ENCODE measurements at regions not wholly inside any gene's neighbourhood (a gene's known extent, or its start where the extent isn't known, plus 50 kb on each side); places are given as distances from the start of the nearest gene placed in this dataset.
"Not testable (repeated sequence)": the region's sequence is repeated elsewhere in the genome, so short reads cannot be mapped to it uniquely, and the experiment has no call there.

GRCh38 chrX:73916931-73917667 lies 64.6 kb upstream of the XIST start:
- H3K4me1 ChIP-seq (ENCODE audit: control insufficient read depth, low read length) = no peaks in the 10 kb centered on the region
- H4K20me1 ChIP-seq (ENCODE audit: control insufficient read depth, insufficient read depth, low read depth, low read length) = no peaks in the 10 kb centered on the region
- no peak overlapping the region for H3K4me2 ChIP-seq (ENCODE audit: low read length)
- no peak overlapping the region for H3K4me3 ChIP-seq (ENCODE audit: low read length)
- no peaks in the 10 kb centered on the region for H3F3A ChIP-seq (ENCODE audit: control insufficient read depth, insufficient read depth)
- no peak overlapping the region for H3K27ac ChIP-seq (ENCODE audit: low read depth, low read length)
- TF ChIP-seq EZH2phosphoT487 (IDR thresholded peaks at IDR 0.05; ENCODE audit: borderline replicate concordance, low read length) (no peak), CTCF (IDR thresholded peaks at IDR 0.05; ENCODE audit: low read depth, low read length, poor library complexity, severe bottlenecking) (no peak)
- no peaks in the 10 kb centered on the region for H3K27me3 ChIP-seq (ENCODE audit: control insufficient read depth, low read length)
- H3K79me2 ChIP-seq (ENCODE audit: control insufficient read depth, low read length) = no peaks in the 10 kb centered on the region
- H3K9me2 ChIP-seq (replicated peaks; ENCODE audit: control insufficient read depth, low read length) = no peaks in the 10 kb centered on the region
- H3K9me3 ChIP-seq (ENCODE audit: control insufficient read depth, insufficient read depth, low read length) = no peaks in the 10 kb centered on the region
- H3K36me3 ChIP-seq (ENCODE audit: control insufficient read depth, low read length) = no peaks in the 10 kb centered on the region

DNA sequence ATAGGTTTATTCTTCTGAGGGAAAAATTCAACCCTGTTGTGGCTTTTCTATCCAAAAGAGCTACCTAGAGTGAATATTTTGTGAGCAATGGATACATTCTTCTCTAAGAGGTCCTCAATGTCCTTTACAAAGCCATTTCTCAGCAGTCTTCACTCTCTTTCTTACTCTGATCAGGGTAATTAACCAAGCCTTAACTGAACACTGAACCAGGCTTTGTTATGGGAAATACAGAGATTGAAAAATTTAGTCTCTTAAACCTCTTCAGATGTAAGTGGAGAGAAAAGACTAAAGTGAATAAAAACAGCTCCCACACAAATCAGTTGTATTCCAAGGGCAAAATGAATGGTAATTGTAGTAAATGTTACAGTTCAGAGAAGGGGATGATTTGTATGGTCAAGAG lies 64.0 kb upstream of the XIST start:
- Histone ChIP-seq H3K27ac (ENCODE audit: low read depth, low read length) (no peak overlapping the region), H3K36me3 (ENCODE audit: control insufficient read depth, low read length) (no peaks in the 10 kb centered on the region), H3F3A (ENCODE audit: control insufficient read depth, insufficient read depth) (no peaks in the 10 kb centered on the region), H3K9me2 (replicated peaks; ENCODE audit: control insufficient read depth, low read length) (no peaks in the 10 kb centered on the region), H3K79me2 (ENCODE audit: control insufficient read depth, low read length) (no peaks in the 10 kb centered on the region), H3K4me3 (ENCODE audit: low read length) (no peak overlapping the region), H3K27me3 (ENCODE audit: control insufficient read depth, low read length) (no peaks in the 10 kb centered on the region), H3K4me1 (ENCODE audit: control insufficient read depth, low read length) (no peaks in the 10 kb centered on the region), H3K9me3 (ENCODE audit: control insufficient read depth, insufficient read depth, low read length) (no peaks in the 10 kb centered on the region), H4K20me1 (ENCODE audit: control insufficient read depth, insufficient read depth, low read depth, low read length) (no peaks in the 10 kb centered on the region), H3K4me2 (ENCODE audit: low read length) (no peak overlapping the region)
- no peak for TF ChIP-seq CTCF (IDR thresholded peaks at IDR 0.05; ENCODE audit: low read depth, low read length, poor library complexity, severe bottlenecking)
- TF ChIP-seq EZH2phosphoT487 (IDR thresholded peaks at IDR 0.05; ENCODE audit: borderline replicate concordance, low read length) = no peak

DNA sequence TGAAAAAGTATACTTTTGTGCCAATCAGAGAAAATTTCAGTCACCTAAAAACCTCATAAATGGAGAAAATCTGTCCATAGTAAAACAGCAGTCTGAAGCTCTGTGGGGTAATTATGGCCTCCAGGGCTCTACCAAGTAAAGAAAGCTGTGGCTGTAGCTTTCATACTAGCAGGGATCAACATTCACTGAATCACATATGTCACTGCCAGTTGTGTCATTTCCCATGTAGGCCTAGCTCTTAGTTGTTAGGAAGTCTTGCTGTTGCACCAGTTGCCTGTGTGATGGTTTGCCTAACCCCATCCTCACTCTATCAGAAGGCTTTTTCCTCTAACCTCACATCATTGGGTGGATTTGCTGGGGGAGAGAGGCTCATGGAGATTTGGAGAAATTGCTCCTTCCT lies 62.3 kb upstream of the XIST start:
- H3K79me2 ChIP-seq (ENCODE audit: control insufficient read depth, low read length); H3K4me3 ChIP-seq (ENCODE audit: low read length); H3K27me3 ChIP-seq (ENCODE audit: control insufficient read depth, low read length); H3K9me2 ChIP-seq (replicated peaks; ENCODE audit: control insufficient read depth, low read length); H4K20me1 ChIP-seq (ENCODE audit: control insufficient read depth, insufficient read depth, low read depth, low read length); H3K9me3 ChIP-seq (ENCODE audit: control insufficient read depth, insufficient read depth, low read length); H3K4me1 ChIP-seq (ENCODE audit: control insufficient read depth, low read length); H3K4me2 ChIP-seq (ENCODE audit: low read length); H3K27ac ChIP-seq (ENCODE audit: low read depth, low read length); H3K36me3 ChIP-seq (ENCODE audit: control insufficient read depth, low read length); H3F3A ChIP-seq (ENCODE audit: control insufficient read depth, insufficient read depth): not testable (repeated sequence)

GRCh38 chrX:73913580-73913979 lies 61.1 kb upstream of the XIST start:
- Histone ChIP-seq H3K4me2 (ENCODE audit: low read length) (no peak overlapping the region), H3K27ac (ENCODE audit: low read depth, low read length) (no peak overlapping the region), H3K36me3 (ENCODE audit: control insufficient read depth, low read length) (no peaks in the 10 kb centered on the region), H3K9me3 (ENCODE audit: control insufficient read depth, insufficient read depth, low read length) (no peaks in the 10 kb centered on the region), H3K9me2 (replicated peaks; ENCODE audit: control insufficient read depth, low read length) (no peaks in the 10 kb centered on the region), H3F3A (ENCODE audit: control insufficient read depth, insufficient read depth) (no peaks in the 10 kb centered on the region), H3K4me3 (ENCODE audit: low read length) (no peak overlapping the region), H4K20me1 (ENCODE audit: control insufficient read depth, insufficient read depth, low read depth, low read length) (no peaks in the 10 kb centered on the region), H3K27me3 (ENCODE audit: control insufficient read depth, low read length) (no peaks in the 10 kb centered on the region), H3K79me2 (ENCODE audit: control insufficient read depth, low read length) (no peaks in the 10 kb centered on the region), H3K4me1 (ENCODE audit: control insufficient read depth, low read length) (no peaks in the 10 kb centered on the region)
- TF ChIP-seq EZH2phosphoT487 (IDR thresholded peaks at IDR 0.05; ENCODE audit: borderline replicate concordance, low read length) (no peak), CTCF (IDR thresholded peaks at IDR 0.05; ENCODE audit: low read depth, low read length, poor library complexity, severe bottlenecking) (no peak)

DNA sequence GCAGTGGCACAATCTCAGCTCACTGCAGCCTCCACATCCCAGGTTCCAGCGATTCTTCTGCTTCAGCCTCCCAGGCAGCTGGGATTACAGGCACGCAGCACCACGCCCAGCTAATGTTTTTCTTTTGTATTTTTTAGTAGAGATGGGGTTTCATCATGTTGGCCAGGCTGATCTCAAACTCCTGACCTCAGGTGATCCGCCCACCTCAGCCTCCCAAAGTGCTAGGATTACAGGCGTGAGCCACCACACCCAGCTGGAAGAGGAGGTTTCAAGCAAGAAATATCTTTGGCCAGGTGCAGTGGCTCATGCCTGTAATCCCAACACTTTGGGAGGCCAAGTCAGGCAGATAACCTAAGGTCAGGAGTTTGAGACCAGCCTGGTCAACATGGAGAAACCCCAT lies 59.4 kb upstream of the XIST start:
- H3K27me3 ChIP-seq (ENCODE audit: control insufficient read depth, low read length); H3F3A ChIP-seq (ENCODE audit: control insufficient read depth, insufficient read depth); H3K27ac ChIP-seq (ENCODE audit: low read depth, low read length); H3K9me2 ChIP-seq (replicated peaks; ENCODE audit: control insufficient read depth, low read length); H3K79me2 ChIP-seq (ENCODE audit: control insufficient read depth, low read length); H3K4me1 ChIP-seq (ENCODE audit: control insufficient read depth, low read length); H3K36me3 ChIP-seq (ENCODE audit: control insufficient read depth, low read length); H3K4me3 ChIP-seq (ENCODE audit: low read length); H4K20me1 ChIP-seq (ENCODE audit: control insufficient read depth, insufficient read depth, low read depth, low read length); H3K9me3 ChIP-seq (ENCODE audit: control insufficient read depth, insufficient read depth, low read length); H3K4me2 ChIP-seq (ENCODE audit: low read length): not testable (repeated sequence)

Data from DOHH2 (cell line).